OCI-LY7 (cell line): ENCODE measurements at regions not wholly inside any gene's neighbourhood (a gene's known extent, or its start where the extent isn't known, plus 50 kb on each side); places are given as distances from the start of the nearest gene placed in this dataset.

ENCODE experiments used
- EZH2phosphoT487 ChIP-seq: fragments of 200-600 bp; sonication (generic); IDR thresholded peaks from 2 replicates; pipeline ENCODE4 v1.6.1; 2018; ENCODE audit warnings: low read depth, borderline replicate concordance, mild to moderate bottlenecking, mixed run types, antibody characterized with exemption, low read length, moderate library complexity, mixed read lengths
- TF ChIP-seq, protein P1 (sequence below): fragments of 200-600 bp; sonication (generic); conservative IDR thresholded peaks from 2 replicates; pipeline ENCODE4 v1.5.1; 2014; ENCODE audit warnings: mild to moderate bottlenecking, antibody characterized with exemption, low read length, moderate library complexity, mixed read lengths

DNA sequence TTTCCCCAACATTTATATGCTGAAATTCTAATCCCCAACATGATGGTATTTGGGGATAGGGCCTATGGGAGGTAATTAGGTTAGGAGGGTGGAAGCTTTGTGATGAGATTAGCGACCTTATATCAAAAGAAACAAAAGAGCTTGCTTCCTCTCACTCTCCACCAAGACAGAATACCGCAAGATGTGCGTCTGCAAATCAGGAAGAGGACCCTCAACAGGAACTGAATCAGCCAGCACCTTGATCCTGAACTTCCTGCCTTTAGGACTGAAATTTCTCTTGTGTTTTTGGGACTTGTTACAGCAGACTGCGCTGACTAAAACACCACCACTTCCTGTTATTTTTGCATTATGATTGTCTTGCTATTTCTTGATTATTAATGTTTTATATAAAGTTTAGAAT is 1889.4 kb downstream of the C4orf33 start:
- TF ChIP-seq, protein P1, sequence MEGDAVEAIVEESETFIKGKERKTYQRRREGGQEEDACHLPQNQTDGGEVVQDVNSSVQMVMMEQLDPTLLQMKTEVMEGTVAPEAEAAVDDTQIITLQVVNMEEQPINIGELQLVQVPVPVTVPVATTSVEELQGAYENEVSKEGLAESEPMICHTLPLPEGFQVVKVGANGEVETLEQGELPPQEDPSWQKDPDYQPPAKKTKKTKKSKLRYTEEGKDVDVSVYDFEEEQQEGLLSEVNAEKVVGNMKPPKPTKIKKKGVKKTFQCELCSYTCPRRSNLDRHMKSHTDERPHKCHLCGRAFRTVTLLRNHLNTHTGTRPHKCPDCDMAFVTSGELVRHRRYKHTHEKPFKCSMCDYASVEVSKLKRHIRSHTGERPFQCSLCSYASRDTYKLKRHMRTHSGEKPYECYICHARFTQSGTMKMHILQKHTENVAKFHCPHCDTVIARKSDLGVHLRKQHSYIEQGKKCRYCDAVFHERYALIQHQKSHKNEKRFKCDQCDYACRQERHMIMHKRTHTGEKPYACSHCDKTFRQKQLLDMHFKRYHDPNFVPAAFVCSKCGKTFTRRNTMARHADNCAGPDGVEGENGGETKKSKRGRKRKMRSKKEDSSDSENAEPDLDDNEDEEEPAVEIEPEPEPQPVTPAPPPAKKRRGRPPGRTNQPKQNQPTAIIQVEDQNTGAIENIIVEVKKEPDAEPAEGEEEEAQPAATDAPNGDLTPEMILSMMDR = no peak
- TF ChIP-seq EZH2phosphoT487 = no peak
